Fibroblast of the conjunctiva (primary cell): ENCODE measurements at regions not wholly inside any gene's neighbourhood (a gene's known extent, or its start where the extent isn't known, plus 50 kb on each side); places are given as distances from the start of the nearest gene placed in this dataset.
"Not testable (repeated sequence)": the region's sequence is repeated elsewhere in the genome, so short reads cannot be mapped to it uniquely, and the experiment has no call there.

Experiments used
- DNase-seq: peaks from one replicate; pipeline ENCODE4 v3.0.0-alpha.2; 2010; ENCODE audit warnings: low read depth

DNA sequence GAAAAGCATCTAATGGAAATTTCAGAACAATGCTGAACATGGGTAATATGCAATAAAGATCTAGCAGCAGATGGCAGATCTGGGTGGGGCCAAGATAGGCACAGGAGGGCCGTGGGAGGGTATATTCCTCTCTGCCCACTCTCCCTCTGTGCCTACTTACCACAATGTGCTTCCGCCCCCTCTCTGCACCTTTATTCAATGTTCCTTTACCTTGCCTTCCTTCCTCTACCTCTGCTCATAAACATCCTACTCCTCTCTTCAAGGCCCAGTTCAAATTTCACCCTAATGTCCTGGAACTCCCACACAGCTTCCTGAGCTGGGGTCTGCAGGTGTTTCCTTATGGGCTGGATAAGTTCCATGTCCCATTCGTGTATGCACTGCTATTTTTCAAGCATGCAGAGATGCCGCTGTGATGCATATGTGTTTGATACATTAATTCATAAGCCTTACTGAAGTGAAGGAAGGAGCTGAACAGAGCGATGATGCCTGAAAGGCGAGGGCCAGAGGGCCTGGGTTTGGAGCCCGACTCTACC lies 65.6 kb upstream of the EDEM3 start:
- no peak for DNase-seq

DNA sequence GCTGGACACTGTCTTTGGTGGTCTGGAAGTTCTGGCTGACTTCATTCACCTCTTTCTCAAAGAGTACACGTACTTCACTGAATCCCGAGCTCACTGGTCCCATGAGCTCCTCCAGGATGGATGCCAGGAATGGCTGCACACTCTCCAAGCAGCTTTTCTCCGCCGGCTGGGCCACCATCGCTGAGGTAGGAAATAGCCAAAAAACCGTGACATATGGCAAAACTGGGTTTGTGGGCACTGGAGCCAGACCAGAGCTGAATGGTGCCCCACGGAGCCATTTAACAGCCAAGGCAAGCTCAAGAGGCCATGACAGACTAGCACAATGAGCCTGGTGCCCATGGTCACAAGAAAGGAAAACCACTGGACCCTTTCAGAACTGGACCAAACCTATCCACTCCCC lies 64.0 kb upstream of the EDEM3 start:
- DNase-seq: no peak

DNA sequence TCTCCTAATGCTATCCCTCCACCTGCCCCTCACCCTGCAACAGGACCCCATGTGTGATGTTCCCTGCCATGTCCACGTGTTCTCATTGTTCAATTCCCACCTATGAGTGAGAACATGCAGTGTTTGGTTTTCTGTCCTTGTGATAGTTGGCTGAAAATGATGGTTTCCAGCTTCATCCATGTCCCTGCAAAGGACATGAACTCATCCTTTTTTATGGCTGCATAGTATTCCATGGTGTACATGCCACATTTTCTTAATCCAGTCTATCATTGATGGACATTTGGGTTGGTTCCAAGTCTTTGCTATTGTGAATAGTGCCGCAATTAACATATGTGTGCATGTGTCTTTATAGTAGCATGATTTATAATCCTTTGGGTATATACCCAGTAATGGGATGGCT lies 62.3 kb upstream of the EDEM3 start:
- DNase-seq: not testable (repeated sequence)

DNA sequence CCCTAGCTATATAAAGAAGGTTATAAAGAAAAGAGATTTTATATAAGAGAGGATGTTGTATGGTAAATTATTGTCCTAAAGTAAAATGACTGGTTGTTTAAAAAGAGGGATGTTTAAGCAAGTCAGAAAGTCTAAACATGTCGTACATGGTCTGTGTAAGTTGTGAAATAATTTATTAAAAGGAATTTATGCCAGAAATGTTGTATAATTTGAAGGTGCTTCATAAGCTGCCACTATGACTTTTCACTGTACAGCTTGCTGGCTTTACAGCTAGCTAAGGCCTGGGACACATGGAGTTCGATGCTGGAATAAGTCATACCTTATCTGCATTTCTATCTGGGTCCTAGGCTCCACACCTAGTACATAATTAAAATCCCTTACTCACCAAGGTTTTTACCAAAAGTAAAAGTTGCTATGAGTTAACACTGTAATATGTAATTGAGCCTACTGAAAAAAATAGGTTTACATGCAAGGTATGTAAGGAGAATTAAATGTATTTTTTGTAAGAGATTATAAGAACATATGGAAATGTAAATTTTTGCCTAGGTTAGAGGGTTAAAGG lies 59.0 kb upstream of the EDEM3 start:
- DNase-seq: no peak

DNA sequence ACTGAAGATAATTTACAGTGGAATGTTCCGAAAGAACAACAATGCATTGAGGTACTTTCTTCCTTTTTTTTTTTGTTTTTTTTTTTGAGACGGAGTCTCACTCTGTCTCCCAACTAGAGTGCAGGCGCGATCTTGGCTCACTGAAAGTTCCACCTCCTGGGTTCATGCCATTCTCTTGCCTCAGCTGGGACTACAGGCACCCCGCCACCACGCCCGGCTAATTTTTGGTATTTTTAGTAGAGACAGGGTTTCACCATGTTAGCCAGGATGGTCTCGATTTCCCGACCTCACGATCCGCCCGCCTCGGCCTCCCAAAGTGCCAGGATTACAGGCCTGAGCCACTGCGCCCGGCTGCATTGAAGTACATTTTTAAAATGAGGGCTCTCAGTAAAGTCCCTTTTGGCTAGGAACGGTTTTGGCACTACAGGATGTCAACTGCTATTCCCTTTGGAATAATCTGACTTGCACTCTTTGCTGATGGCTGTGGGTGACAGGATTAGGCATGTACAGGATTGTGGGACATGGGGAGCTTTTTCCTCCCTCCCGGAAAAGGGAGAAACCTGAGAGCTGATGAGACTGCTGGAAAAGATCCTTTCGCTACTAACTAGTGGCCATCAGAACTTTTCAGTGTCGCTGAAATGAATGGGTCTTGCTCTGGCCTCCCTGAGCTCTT lies 56.9 kb upstream of the EDEM3 start:
- DNase-seq: no peak

DNA sequence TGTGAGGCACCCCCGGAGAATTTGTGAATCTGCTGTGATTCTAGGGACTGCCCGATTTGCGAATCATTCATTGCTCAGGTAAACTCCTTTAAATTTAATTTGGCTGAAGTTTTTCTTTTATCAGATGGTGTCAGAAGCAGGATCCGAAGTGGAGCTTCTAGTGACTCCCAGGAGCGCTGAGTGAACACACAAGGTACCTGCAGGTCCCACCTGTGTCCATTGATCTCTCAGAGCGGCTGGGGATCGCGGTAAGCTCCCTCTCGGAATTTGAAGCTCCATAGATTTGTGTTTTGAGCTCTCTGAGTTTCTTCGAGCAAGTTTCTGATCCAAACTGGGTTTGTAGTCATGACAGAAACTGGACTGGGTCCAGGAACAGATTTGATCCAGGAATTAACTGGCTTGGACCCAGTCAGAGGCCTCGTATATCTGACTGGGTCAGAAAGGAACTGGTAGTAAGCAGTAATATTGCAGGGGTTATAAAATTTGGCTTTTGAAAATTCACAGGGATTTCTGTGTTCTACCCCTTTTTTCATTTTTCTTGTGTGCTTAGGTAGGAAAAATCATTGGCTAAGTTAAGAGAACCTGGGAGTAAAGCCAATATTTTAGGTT lies 56.2 kb upstream of the EDEM3 start:
- no peak for DNase-seq

DNA sequence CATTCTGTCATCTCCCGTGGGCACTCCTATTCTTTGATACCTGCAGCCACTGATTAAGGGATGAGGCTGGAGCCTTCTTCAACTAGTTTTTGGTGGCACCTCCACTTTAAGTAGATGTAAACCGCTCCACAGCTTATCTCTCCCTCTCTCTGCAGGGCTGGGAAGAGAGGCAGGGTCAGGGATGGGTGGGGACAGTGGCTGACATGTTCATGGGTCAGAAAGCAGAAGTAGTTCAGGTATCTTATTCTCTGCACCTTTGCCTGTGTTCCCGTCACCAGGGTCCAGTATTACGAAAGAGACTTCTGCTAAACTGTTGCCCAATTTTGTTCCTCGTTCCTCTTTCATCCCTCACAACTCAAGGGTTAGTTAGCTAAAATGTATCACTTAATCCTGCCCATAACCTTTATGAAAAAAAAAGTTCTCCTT lies 51.7 kb upstream of the EDEM3 start:
- no peak for DNase-seq

DNA sequence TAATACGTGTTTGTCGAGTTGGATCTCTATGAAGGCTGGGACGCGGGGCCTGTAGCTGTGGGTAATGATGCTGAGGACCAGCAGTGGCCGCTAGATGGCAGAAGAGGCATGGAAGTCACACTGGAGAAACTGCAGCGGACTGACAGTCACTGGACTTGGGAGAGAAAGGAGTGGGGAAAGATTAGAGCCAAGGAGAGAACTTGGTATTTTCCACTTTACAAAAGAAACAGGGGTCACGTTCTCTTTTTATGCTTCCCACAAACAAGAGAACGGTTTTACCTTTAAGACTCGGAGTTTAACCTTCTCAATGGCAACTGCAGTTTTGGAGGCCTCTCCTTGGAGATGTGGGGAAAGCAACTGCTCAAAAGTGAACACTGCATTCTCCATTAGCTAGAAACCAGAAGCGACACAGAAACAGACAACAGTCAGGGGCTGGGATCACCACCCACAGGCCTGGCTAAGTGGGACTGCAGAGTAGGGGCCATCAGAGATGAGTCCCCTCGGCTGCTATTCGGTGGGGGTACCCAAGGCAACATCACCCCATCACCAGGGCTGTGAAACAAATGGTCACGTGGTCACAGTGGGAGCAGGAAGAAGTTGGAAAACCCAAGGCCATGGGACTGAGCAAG lies 51.1 kb upstream of the EDEM3 start:
- peak; percentile 78 for DNase-seq
